ENCODE measurements at regions not wholly inside any gene's neighbourhood (a gene's known extent, or its start where the extent isn't known, plus 50 kb on each side); places are given as distances from the start of the nearest gene placed in this dataset.

DNA sequence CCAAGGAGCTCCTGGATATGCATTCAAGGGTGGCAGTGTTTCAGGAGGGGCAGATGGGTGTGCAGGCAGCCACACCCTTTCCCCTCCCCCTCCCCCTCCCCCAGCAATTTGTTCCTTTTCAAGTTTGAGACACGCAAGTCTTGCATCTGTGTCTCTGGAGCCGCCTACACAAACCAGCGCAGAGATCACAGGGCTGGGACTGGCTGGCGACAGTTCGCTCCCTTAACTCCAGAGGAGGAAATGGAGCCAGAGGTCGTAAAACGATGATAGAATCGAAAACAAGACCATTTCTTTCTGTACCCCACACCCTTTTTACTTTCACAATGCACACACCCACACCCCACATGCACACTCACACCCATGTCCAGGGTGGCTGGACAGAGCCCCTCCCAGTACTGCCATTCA is 163.1 kb downstream of the LY86 start:
- peak overlapping the region; percentile 75 for H2AFZ ChIP-seq (ENCODE audit: insufficient read depth, low read depth, low read length, poor library complexity, severe bottlenecking)
- peaks cover 65 to 67% of the 10 kb centered on the region in 2 donors for H3K4me1 ChIP-seq (ENCODE audit: control insufficient read depth in 1 of 2, insufficient read depth in 2 of 2, low read length in 2 of 2)
- Mint-ChIP-seq H3K36me3 (peaks cover 10 to 28% of the 10 kb centered on the region in 2 donors), H3K4me3 (peak overlapping the region; percentile 65 to 84), H3K27ac (peak overlapping the region; percentile 87 to 99 (median 97)), H3K9me3 (peaks cover 0 to 4% (median 0%) of the 10 kb centered on the region in 7 donors), H3K4me1 (peaks cover 64% of the 10 kb centered on the region), H3K27me3 (ENCODE audit: low read depth in 3 of 3) (no peaks in the 10 kb centered on the region)
- intact Hi-C loops (cut with micrococcal nuclease), result loop anchor here in 1 of 2 donors (5.0 kb wide), 1 partner anchor 39 kb away; no protein-coding TSS in a partner anchor
- peak overlapping the region in 1 of 3 experiments; percentile 69 for H3K4me3 ChIP-seq (replicated peaks in 1 of 3; ENCODE audit: low read depth in 2 of 3, low read length in 3 of 3)
- no peaks in the 10 kb centered on the region for H3K36me3 ChIP-seq (replicated peaks in 1 of 2; ENCODE audit: control insufficient read depth in 1 of 2, insufficient read depth in 2 of 2, low read length in 2 of 2)
- peak; percentile 41 to 52 (median 47) for DNase-seq
- no peaks in the 10 kb centered on the region for H3K27me3 ChIP-seq (ENCODE audit: control insufficient read depth in 2 of 2, insufficient read depth in 2 of 2, low read length in 2 of 2)
- H3K27ac ChIP-seq (ENCODE audit: low read depth in 1 of 2, low read length in 2 of 2), result peak overlapping the region; percentile 89 to 97
- H4K20me1 ChIP-seq (ENCODE audit: insufficient read depth, low read length), result no peaks in the 10 kb centered on the region
- H3K9ac ChIP-seq (ENCODE audit: insufficient read depth, low read length, poor library complexity, severe bottlenecking), result peak overlapping the region; percentile 56
- no peaks in the 10 kb centered on the region for H3K79me2 ChIP-seq (ENCODE audit: insufficient read depth, low read length)
- H3K4me2 ChIP-seq (replicated peaks; ENCODE audit: extremely low read depth, low read length, poor library complexity, severe bottlenecking), result peak overlapping the region; percentile 63
- TF ChIP-seq, protein P1, sequence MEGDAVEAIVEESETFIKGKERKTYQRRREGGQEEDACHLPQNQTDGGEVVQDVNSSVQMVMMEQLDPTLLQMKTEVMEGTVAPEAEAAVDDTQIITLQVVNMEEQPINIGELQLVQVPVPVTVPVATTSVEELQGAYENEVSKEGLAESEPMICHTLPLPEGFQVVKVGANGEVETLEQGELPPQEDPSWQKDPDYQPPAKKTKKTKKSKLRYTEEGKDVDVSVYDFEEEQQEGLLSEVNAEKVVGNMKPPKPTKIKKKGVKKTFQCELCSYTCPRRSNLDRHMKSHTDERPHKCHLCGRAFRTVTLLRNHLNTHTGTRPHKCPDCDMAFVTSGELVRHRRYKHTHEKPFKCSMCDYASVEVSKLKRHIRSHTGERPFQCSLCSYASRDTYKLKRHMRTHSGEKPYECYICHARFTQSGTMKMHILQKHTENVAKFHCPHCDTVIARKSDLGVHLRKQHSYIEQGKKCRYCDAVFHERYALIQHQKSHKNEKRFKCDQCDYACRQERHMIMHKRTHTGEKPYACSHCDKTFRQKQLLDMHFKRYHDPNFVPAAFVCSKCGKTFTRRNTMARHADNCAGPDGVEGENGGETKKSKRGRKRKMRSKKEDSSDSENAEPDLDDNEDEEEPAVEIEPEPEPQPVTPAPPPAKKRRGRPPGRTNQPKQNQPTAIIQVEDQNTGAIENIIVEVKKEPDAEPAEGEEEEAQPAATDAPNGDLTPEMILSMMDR (IDR thresholded peaks at IDR 0.05), result no peak
- H3K9me3 ChIP-seq (replicated peaks in 1 of 2; ENCODE audit: control insufficient read depth in 1 of 2, insufficient read depth in 1 of 2, low read length in 2 of 2), result no peaks in the 10 kb centered on the region
- WGBS (ENCODE audit: insufficient coverage), result 0% methylated on average over 5 of the region's 8 CpGs

DNA sequence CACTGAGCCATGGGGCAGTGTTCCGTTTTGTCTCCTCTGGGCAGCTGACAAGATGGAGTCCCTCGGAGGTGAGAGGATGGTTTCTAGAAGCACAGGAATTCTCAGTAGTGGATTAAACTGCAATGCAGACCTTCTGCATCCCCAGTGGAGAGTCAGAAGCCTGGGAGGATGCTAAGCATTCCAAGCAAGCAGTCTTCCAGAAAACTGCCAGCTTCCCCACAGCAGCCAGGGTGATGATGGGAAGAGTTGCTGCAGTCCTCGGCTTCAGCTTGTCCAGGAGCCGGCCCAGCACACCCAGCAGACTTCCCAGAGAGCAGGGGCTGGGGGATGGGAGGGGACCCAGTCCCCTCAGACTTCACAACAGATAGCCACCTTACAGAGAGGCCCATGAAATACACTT is 163.6 kb downstream of the LY86 start:
- Histone ChIP-seq H3K4me3 (replicated peaks in 1 of 3; ENCODE audit: low read depth in 2 of 3, low read length in 3 of 3) (peak overlapping the region in 1 of 3 experiments; percentile 69), H3K4me2 (replicated peaks; ENCODE audit: extremely low read depth, low read length, poor library complexity, severe bottlenecking) (peak overlapping the region; percentile 63), H3K27ac (ENCODE audit: low read depth in 1 of 2, low read length in 2 of 2) (peak overlapping the region; percentile 89 to 97), H3K36me3 (replicated peaks in 1 of 2; ENCODE audit: control insufficient read depth in 1 of 2, insufficient read depth in 2 of 2, low read length in 2 of 2) (no peaks in the 10 kb centered on the region), H4K20me1 (ENCODE audit: insufficient read depth, low read length) (no peaks in the 10 kb centered on the region), H3K9me3 (replicated peaks in 1 of 2; ENCODE audit: control insufficient read depth in 1 of 2, insufficient read depth in 1 of 2, low read length in 2 of 2) (no peaks in the 10 kb centered on the region), H3K4me1 (ENCODE audit: control insufficient read depth in 1 of 2, insufficient read depth in 2 of 2, low read length in 2 of 2) (peaks cover 70 to 72% of the 10 kb centered on the region in 2 donors), H3K79me2 (ENCODE audit: insufficient read depth, low read length) (no peaks in the 10 kb centered on the region), H3K9ac (ENCODE audit: insufficient read depth, low read length, poor library complexity, severe bottlenecking) (peak overlapping the region; percentile 56), H2AFZ (ENCODE audit: insufficient read depth, low read depth, low read length, poor library complexity, severe bottlenecking) (peak overlapping the region; percentile 75), H3K27me3 (ENCODE audit: control insufficient read depth in 2 of 2, insufficient read depth in 2 of 2, low read length in 2 of 2) (no peaks in the 10 kb centered on the region)
- Mint-ChIP-seq H3K4me1 (peaks cover 67% of the 10 kb centered on the region), H3K36me3 (peaks cover 10 to 28% of the 10 kb centered on the region in 2 donors), H3K27ac (peak overlapping the region; percentile 87 to 99 (median 97)), H3K27me3 (ENCODE audit: low read depth in 3 of 3) (no peaks in the 10 kb centered on the region), H3K9me3 (peaks cover 0 to 4% (median 0%) of the 10 kb centered on the region in 7 donors), H3K4me3 (peak overlapping the region; percentile 65 to 84)
- intact Hi-C loops (cut with micrococcal nuclease), result loop anchor here in 1 of 2 donors (5.0 kb wide), 1 partner anchor 40 kb away; no protein-coding TSS in a partner anchor
- TF ChIP-seq, protein P1 (IDR thresholded peaks at IDR 0.05), result no peak
- DNase-seq, result no peak
- 92% methylated on average over 2 of the region's 4 CpGs for WGBS (ENCODE audit: insufficient coverage)

All from CD14-positive monocyte (primary cell).